Parathyroid adenoma (tissue), 2 donors: ENCODE measurements at regions not wholly inside any gene's neighbourhood (a gene's known extent, or its start where the extent isn't known, plus 50 kb on each side); places are given as distances from the start of the nearest gene placed in this dataset.

Experiments used
- H2AFZ ChIP-seq: fragments of 300-600 bp; sonication (generic); one replicate; pipeline ENCODE4 v1.7.0; 2017; ENCODE audit warnings: antibody characterized with exemption, mild to moderate bottlenecking
- H3K27ac ChIP-seq: fragments of 300-600 bp; sonication (generic); one replicate; pipeline ENCODE4 v1.7.0; 2017
- H3K27me3 ChIP-seq: fragments of 300-600 bp; sonication (generic); one replicate; pipeline ENCODE4 v1.7.0; 2017; ENCODE audit warnings: low read length; ENCODE audit not compliant: control insufficient read depth, insufficient read depth
- H3K36me3 ChIP-seq: fragments of 300-600 bp; sonication (generic); one replicate; pipeline ENCODE4 v1.7.0; 2017; ENCODE audit warnings: low read length; ENCODE audit not compliant: control insufficient read depth, insufficient read depth
- H3K4me1 ChIP-seq: fragments of 300-600 bp; sonication (generic); one replicate; pipeline ENCODE4 v1.7.0; 2017; ENCODE audit warnings: control low read depth
- H3K4me2 ChIP-seq: fragments of 300-600 bp; sonication (generic); one replicate; pipeline ENCODE4 v1.7.0; 2017; ENCODE audit warnings: low read length
- H3K4me3 ChIP-seq: fragments of 300-600 bp; sonication (generic); one replicate; pipeline ENCODE4 v1.7.0; 2017; ENCODE audit warnings: low read depth, low read length
- H3K79me2 ChIP-seq: fragments of 300-600 bp; sonication (generic); one replicate; pipeline ENCODE4 v1.7.0; 2017; ENCODE audit warnings: control low read depth
- H3K9ac ChIP-seq: fragments of 300-600 bp; sonication (generic); one replicate; pipeline ENCODE4 v1.7.0; 2017; ENCODE audit warnings: mild to moderate bottlenecking
- H3K9me3 ChIP-seq: fragments of 300-600 bp; sonication (generic); one replicate; pipeline ENCODE4 v1.7.0; 2017; ENCODE audit warnings: low read length; ENCODE audit not compliant: control insufficient read depth
- CTCF ChIP-seq: fragments of 300-600 bp; sonication (generic); IDR thresholded peaks from one replicate; pipeline ENCODE4 v1.7.0; 2017; ENCODE audit warnings: antibody characterized with exemption, mild to moderate bottlenecking
- donor health status: primary hyperparathyroidism.

GRCh38 chr2:160602073-160602472, 108.5 kb upstream of the RBMS1 start:
- no peak for TF ChIP-seq CTCF
- Histone ChIP-seq H3K9ac (no peak overlapping the region), H3K27me3 (no peaks in the 10 kb centered on the region), H3K36me3 (no peaks in the 10 kb centered on the region), H3K27ac (no peak overlapping the region), H2AFZ (no peak overlapping the region), H3K79me2 (no peaks in the 10 kb centered on the region), H3K4me1 (no peaks in the 10 kb centered on the region), H3K4me3 (no peak overlapping the region), H3K9me3 (no peaks in the 10 kb centered on the region), H3K4me2 (no peak overlapping the region)

GRCh38 chr2:160603771-160604510, 110.3 kb upstream of the RBMS1 start:
- Histone ChIP-seq H3K4me1 (no peaks in the 10 kb centered on the region), H3K4me3 (no peak overlapping the region), H3K36me3 (no peaks in the 10 kb centered on the region), H3K79me2 (no peaks in the 10 kb centered on the region), H2AFZ (no peak overlapping the region), H3K27me3 (no peaks in the 10 kb centered on the region), H3K9ac (no peak overlapping the region), H3K9me3 (no peaks in the 10 kb centered on the region), H3K27ac (no peak overlapping the region), H3K4me2 (no peak overlapping the region)
- TF ChIP-seq CTCF: no peak

- H2AFZ ChIP-seq: no peak overlapping the region
- no peaks in the 10 kb centered on the region for H3K27me3 ChIP-seq
- no peak for TF ChIP-seq CTCF
Measured at GRCh38 chr2:160606341-160606740, 112.7 kb upstream of the RBMS1 start.

GRCh38 chr2:160608599-160608998, 115.0 kb upstream of the RBMS1 start:
- Histone ChIP-seq H3K4me3 (no peak overlapping the region), H3K79me2 (no peaks in the 10 kb centered on the region), H3K27me3 (no peaks in the 10 kb centered on the region), H3K27ac (no peak overlapping the region), H2AFZ (no peak overlapping the region), H3K4me1 (no peaks in the 10 kb centered on the region), H3K9me3 (no peaks in the 10 kb centered on the region), H3K4me2 (no peak overlapping the region), H3K9ac (no peak overlapping the region), H3K36me3 (no peaks in the 10 kb centered on the region)
- no peak for TF ChIP-seq CTCF

More at GRCh38 chr2:160606341-160606740, 112.7 kb upstream of the RBMS1 start:
- Histone ChIP-seq H3K36me3 (no peaks in the 10 kb centered on the region), H3K9ac (no peak overlapping the region), H3K9me3 (no peaks in the 10 kb centered on the region), H3K4me2 (no peak overlapping the region), H3K4me3 (no peak overlapping the region), H3K4me1 (no peaks in the 10 kb centered on the region), H3K27ac (no peak overlapping the region), H3K79me2 (no peaks in the 10 kb centered on the region)

- TF ChIP-seq CTCF: no peak
- H3K4me1 ChIP-seq: no peaks in the 10 kb centered on the region
- H3K9ac ChIP-seq: no peak overlapping the region
- H3K79me2 ChIP-seq: no peaks in the 10 kb centered on the region
- H2AFZ ChIP-seq: peak overlapping the region; percentile 6
- no peak overlapping the region for H3K27ac ChIP-seq
- H3K4me2 ChIP-seq: no peak overlapping the region
- H3K4me3 ChIP-seq: no peak overlapping the region
- H3K9me3 ChIP-seq: no peaks in the 10 kb centered on the region
- H3K36me3 ChIP-seq: no peaks in the 10 kb centered on the region
- no peaks in the 10 kb centered on the region for H3K27me3 ChIP-seq
Measured at GRCh38 chr2:160609346-160609745, 115.7 kb upstream of the RBMS1 start.
